SK-N-SH (cell line): ENCODE measurements at regions not wholly inside any gene's neighbourhood (a gene's known extent, or its start where the extent isn't known, plus 50 kb on each side); places are given as distances from the start of the nearest gene placed in this dataset.

Experiments used
- CTCF ChIA-PET: fragments of 300-600, 350-600 bp; formaldehyde crosslinking; extraction: SDS; loops from one replicate; lab custom pipeline; 2021; lab: Yijun Ruan, JAX
- POLR2A ChIA-PET: fragments of 350-600 bp; sonication (Branson Sonifier 250); formaldehyde crosslinking; extraction: SDS; loops from one replicate; lab custom pipeline; 2020; ENCODE audit warnings: antibody characterized with exemption, inconsistent platforms; lab: Yijun Ruan, JAX
- DNase-seq: peaks from one replicate; pipeline ENCODE4 v3.0.0; 2012
- H2AFZ ChIP-seq: fragments of 200-600 bp; sonication (generic); 2 replicates; pipeline ENCODE4 v1.8.1; 2016; ENCODE audit warnings: antibody characterized with exemption, mild to moderate bottlenecking, low read depth
- H3F3A ChIP-seq: fragments of 200-600 bp; sonication (generic); replicated peaks from 2 replicates; pipeline ENCODE3; 2016; ENCODE audit warnings: antibody characterized with exemption, mild to moderate bottlenecking; ENCODE audit not compliant: insufficient read depth
- H3K27ac ChIP-seq, 2 experiments: fragments of 200-500 bp in 1 of 2; fragments of 200-600 bp in 1 of 2; sonication (Bioruptor generic) in 1 of 2; sonication (generic), shearing (Covaris generic) in 1 of 2; 2 replicates each; pipeline versions ENCODE4 v1.5.1 to v1.6.1; 2014 to 2016; ENCODE audit warnings: low read depth in 2 of 2, inconsistent platforms in 1 of 2, low read length in 1 of 2, mild to moderate bottlenecking in 1 of 2, mixed read lengths in 1 of 2
- H3K27me3 ChIP-seq: fragments of 200-600 bp; sonication (generic), shearing (Covaris generic); 2 replicates; pipeline ENCODE4 v1.6.1; 2016; ENCODE audit warnings: mixed run types; ENCODE audit not compliant: insufficient read depth
- H3K36me3 ChIP-seq, 2 experiments: fragments of 200-500 bp in 1 of 2; fragments of 200-600 bp in 1 of 2; sonication (Bioruptor generic) in 1 of 2; sonication (generic) in 1 of 2; replicated peaks in 1 of 2; 2 replicates each; pipeline versions ENCODE3 to v1.5.1; 2014 to 2016; ENCODE audit warnings: low read length in 1 of 2, mild to moderate bottlenecking in 1 of 2; ENCODE audit not compliant: insufficient read depth in 2 of 2, control insufficient read depth in 1 of 2
- H3K4me1 ChIP-seq, 2 experiments: fragments of 200-500 bp in 1 of 2; fragments of 200-600 bp in 1 of 2; sonication (Bioruptor generic) in 1 of 2; sonication (generic), shearing (Covaris generic) in 1 of 2; 2 replicates each; pipeline versions ENCODE4 v1.5.1 to v1.6.1; 2014 to 2016; ENCODE audit warnings: low read depth in 1 of 2, low read length in 1 of 2, mixed run types in 1 of 2; ENCODE audit not compliant: insufficient read depth in 2 of 2, control insufficient read depth in 1 of 2
- H3K4me2 ChIP-seq: fragments of 200-600 bp; sonication (generic), shearing (Covaris generic); 2 replicates; pipeline ENCODE4 v1.6.1; 2017; ENCODE audit warnings: mixed run types
- H3K4me3 ChIP-seq, 2 experiments: fragments of 200-500 bp in 1 of 2; fragments of 200-600 bp in 1 of 2; sonication (Bioruptor generic) in 1 of 2; sonication (generic), shearing (Covaris generic) in 1 of 2; 2 replicates each; pipeline versions ENCODE4 v1.5.1 to v1.8.1; 2014 to 2016; ENCODE audit warnings: low read depth in 2 of 2, inconsistent platforms in 1 of 2, low read length in 1 of 2, mild to moderate bottlenecking in 1 of 2, mixed read lengths in 1 of 2, moderate library complexity in 1 of 2
- H3K79me2 ChIP-seq: fragments of 200-600 bp; sonication (generic); 2 replicates; pipeline ENCODE4 v1.8.1; 2017; ENCODE audit warnings: mild to moderate bottlenecking; ENCODE audit not compliant: insufficient read depth
- H3K9ac ChIP-seq: fragments of 200-600 bp; sonication (generic); 2 replicates; pipeline ENCODE4 v1.6.1; 2017; ENCODE audit warnings: mixed run types
- H3K9me2 ChIP-seq: fragments of 200-600 bp; sonication (generic); 2 replicates; pipeline ENCODE4 v1.6.1; 2017; ENCODE audit warnings: mixed run types
- H3K9me3 ChIP-seq: fragments of 200-600 bp; sonication (generic); 2 replicates; pipeline ENCODE4 v1.6.1; 2017; ENCODE audit warnings: mixed run types, mild to moderate bottlenecking, moderate library complexity
- H4K20me1 ChIP-seq: fragments of 200-600 bp; sonication (generic); 2 replicates; pipeline ENCODE4 v1.6.1; 2017; ENCODE audit warnings: mild to moderate bottlenecking, mixed run types; ENCODE audit not compliant: insufficient read depth
- CHD2 ChIP-seq: fragments of 150-350 bp; IDR thresholded peaks from 2 replicates; pipeline ENCODE4 v1.6.1; 2018; ENCODE audit warnings: low read length; ENCODE audit not compliant: partially characterized antibody
- ELF1 ChIP-seq: IDR thresholded peaks from 2 replicates; pipeline ENCODE4 v1.4.0; 2012
- FOSL2 ChIP-seq: IDR thresholded peaks from 2 replicates; pipeline ENCODE4 v1.4.0; 2012; ENCODE audit warnings: low read depth, mild to moderate bottlenecking, moderate library complexity, borderline replicate concordance
- FOXJ3 ChIP-seq: sonication (generic); formaldehyde crosslinking; IDR thresholded peaks from 2 replicates; pipeline ENCODE4 v1.5.1; 2020; ENCODE audit warnings: mild to moderate bottlenecking, missing genetic modification reagents
- FOXM1 ChIP-seq: IDR thresholded peaks from 2 replicates; pipeline ENCODE4 v1.4.0; 2012; ENCODE audit warnings: low read depth, mild to moderate bottlenecking
- GABPA ChIP-seq: IDR thresholded peaks from 2 replicates; pipeline ENCODE4 v1.4.0; 2012; ENCODE audit warnings: low read depth, mild to moderate bottlenecking
- GATA2 ChIP-seq: sonication (generic); formaldehyde crosslinking; IDR thresholded peaks from 2 replicates; pipeline ENCODE4 v1.5.0; 2020; ENCODE audit warnings: mild to moderate bottlenecking, missing genetic modification reagents
- MEF2A ChIP-seq: IDR thresholded peaks from 2 replicates; pipeline ENCODE4 v1.4.0; 2012; ENCODE audit warnings: low read depth, borderline replicate concordance
- MXI1 ChIP-seq: IDR thresholded peaks from 2 replicates; pipeline ENCODE4 v1.6.1; 2012; ENCODE audit warnings: mild to moderate bottlenecking, low read depth, low read length, improper control_type of control experiment
- RFX5 ChIP-seq: IDR thresholded peaks from 2 replicates; pipeline ENCODE4 v1.6.1; 2012; ENCODE audit warnings: mild to moderate bottlenecking, improper control_type of control experiment, low read length
- SIN3A ChIP-seq: IDR thresholded peaks from 2 replicates; pipeline ENCODE4 v1.6.1; 2012; ENCODE audit warnings: low read depth, mild to moderate bottlenecking, low read length, moderate library complexity, borderline replicate concordance
- SMC3 ChIP-seq: IDR thresholded peaks from 2 replicates; pipeline ENCODE4 v1.6.1; 2012; ENCODE audit warnings: low read depth, low read length, improper control_type of control experiment
- TCF12 ChIP-seq: IDR thresholded peaks from 2 replicates; pipeline ENCODE4 v1.4.0; 2012
- TEAD4 ChIP-seq: IDR thresholded peaks from 2 replicates; pipeline ENCODE4 v1.4.0; 2012; ENCODE audit warnings: mild to moderate bottlenecking, borderline replicate concordance; ENCODE audit not compliant: insufficient read depth
- YY1 ChIP-seq: IDR thresholded peaks from 2 replicates; pipeline ENCODE4 v1.4.0; 2012; ENCODE audit warnings: low read depth, mild to moderate bottlenecking
- WGBS: methylation state at CpG from one replicate; pipeline ENCODE4 v1.1.6; 2017; ENCODE audit warnings: low lambda C conversion rate; 5-methylcytosine and 5-hydroxymethylcytosine counted together
- TF ChIP-seq, protein P1 (sequence below): IDR thresholded peaks from 2 replicates; pipeline ENCODE4 v1.6.1; 2012; ENCODE audit warnings: mild to moderate bottlenecking, low read depth, low read length, moderate library complexity
- TF ChIP-seq, protein P2 (sequence below): IDR thresholded peaks from 2 replicates; pipeline ENCODE4 v1.4.0; 2012; ENCODE audit warnings: low read depth
- TF ChIP-seq, protein P3 (sequence below): IDR thresholded peaks from 2 replicates; pipeline ENCODE4 v1.4.0; 2012; ENCODE audit warnings: low read depth, borderline replicate concordance
- TF ChIP-seq, protein P4 (sequence below): fragments of 200-600 bp; sonication (generic); IDR thresholded peaks from 2 replicates; pipeline ENCODE4 v1.6.1; 2017; ENCODE audit warnings: antibody characterized with exemption, mild to moderate bottlenecking, moderate library complexity

DNA sequence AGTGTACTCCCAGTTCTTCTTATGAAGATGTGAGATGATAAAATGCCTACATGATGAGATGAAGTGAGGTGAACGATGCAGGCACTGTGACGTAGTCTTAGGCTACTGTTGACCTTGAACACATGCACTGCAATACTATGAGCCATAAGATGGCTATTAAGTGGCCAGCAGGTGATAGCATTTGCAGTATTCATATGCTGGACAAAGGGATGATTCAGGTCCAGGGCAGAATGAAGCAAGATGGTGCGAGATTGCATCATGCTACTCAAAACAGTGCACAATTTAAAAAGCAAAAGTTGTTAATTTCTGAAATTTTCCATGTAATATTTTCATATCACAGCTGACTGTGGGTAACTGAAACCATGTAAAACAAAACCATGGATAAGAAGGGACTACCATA is 781.4 kb downstream of the PCDH18 start:
- 41% methylated on average over 3 of the region's 3 CpGs for WGBS
- H2AFZ ChIP-seq: no peak overlapping the region
- H3K4me3 ChIP-seq: no peak overlapping the region
- TF ChIP-seq TCF12 (no peak), FOXM1 (no peak), SMC3 (no peak), YY1 (no peak), MEF2A (no peak), GATA2 (CRISPR knock-in tag) (no peak), MXI1 (no peak), GABPA (no peak), FOXJ3 (no peak), FOSL2 (no peak), RFX5 (no peak), ELF1 (no peak), SIN3A (no peak), TEAD4 (no peak), CHD2 (no peak)
- TF ChIP-seq, protein P1, sequence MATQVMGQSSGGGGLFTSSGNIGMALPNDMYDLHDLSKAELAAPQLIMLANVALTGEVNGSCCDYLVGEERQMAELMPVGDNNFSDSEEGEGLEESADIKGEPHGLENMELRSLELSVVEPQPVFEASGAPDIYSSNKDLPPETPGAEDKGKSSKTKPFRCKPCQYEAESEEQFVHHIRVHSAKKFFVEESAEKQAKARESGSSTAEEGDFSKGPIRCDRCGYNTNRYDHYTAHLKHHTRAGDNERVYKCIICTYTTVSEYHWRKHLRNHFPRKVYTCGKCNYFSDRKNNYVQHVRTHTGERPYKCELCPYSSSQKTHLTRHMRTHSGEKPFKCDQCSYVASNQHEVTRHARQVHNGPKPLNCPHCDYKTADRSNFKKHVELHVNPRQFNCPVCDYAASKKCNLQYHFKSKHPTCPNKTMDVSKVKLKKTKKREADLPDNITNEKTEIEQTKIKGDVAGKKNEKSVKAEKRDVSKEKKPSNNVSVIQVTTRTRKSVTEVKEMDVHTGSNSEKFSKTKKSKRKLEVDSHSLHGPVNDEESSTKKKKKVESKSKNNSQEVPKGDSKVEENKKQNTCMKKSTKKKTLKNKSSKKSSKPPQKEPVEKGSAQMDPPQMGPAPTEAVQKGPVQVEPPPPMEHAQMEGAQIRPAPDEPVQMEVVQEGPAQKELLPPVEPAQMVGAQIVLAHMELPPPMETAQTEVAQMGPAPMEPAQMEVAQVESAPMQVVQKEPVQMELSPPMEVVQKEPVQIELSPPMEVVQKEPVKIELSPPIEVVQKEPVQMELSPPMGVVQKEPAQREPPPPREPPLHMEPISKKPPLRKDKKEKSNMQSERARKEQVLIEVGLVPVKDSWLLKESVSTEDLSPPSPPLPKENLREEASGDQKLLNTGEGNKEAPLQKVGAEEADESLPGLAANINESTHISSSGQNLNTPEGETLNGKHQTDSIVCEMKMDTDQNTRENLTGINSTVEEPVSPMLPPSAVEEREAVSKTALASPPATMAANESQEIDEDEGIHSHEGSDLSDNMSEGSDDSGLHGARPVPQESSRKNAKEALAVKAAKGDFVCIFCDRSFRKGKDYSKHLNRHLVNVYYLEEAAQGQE: no peak
- TF ChIP-seq, protein P2, sequence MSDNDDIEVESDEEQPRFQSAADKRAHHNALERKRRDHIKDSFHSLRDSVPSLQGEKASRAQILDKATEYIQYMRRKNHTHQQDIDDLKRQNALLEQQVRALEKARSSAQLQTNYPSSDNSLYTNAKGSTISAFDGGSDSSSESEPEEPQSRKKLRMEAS: no peak
- TF ChIP-seq, protein P3, sequence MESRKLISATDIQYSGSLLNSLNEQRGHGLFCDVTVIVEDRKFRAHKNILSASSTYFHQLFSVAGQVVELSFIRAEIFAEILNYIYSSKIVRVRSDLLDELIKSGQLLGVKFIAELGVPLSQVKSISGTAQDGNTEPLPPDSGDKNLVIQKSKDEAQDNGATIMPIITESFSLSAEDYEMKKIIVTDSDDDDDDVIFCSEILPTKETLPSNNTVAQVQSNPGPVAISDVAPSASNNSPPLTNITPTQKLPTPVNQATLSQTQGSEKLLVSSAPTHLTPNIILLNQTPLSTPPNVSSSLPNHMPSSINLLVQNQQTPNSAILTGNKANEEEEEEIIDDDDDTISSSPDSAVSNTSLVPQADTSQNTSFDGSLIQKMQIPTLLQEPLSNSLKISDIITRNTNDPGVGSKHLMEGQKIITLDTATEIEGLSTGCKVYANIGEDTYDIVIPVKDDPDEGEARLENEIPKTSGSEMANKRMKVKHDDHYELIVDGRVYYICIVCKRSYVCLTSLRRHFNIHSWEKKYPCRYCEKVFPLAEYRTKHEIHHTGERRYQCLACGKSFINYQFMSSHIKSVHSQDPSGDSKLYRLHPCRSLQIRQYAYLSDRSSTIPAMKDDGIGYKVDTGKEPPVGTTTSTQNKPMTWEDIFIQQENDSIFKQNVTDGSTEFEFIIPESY: no peak
- TF ChIP-seq, protein P4, sequence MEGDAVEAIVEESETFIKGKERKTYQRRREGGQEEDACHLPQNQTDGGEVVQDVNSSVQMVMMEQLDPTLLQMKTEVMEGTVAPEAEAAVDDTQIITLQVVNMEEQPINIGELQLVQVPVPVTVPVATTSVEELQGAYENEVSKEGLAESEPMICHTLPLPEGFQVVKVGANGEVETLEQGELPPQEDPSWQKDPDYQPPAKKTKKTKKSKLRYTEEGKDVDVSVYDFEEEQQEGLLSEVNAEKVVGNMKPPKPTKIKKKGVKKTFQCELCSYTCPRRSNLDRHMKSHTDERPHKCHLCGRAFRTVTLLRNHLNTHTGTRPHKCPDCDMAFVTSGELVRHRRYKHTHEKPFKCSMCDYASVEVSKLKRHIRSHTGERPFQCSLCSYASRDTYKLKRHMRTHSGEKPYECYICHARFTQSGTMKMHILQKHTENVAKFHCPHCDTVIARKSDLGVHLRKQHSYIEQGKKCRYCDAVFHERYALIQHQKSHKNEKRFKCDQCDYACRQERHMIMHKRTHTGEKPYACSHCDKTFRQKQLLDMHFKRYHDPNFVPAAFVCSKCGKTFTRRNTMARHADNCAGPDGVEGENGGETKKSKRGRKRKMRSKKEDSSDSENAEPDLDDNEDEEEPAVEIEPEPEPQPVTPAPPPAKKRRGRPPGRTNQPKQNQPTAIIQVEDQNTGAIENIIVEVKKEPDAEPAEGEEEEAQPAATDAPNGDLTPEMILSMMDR: no peak
- H3K4me1 ChIP-seq: no peaks in the 10 kb centered on the region; a peak in 1 of 4 replicates
- H3K9me3 ChIP-seq: no peaks in the 10 kb centered on the region
- no peaks in the 10 kb centered on the region for H3F3A ChIP-seq
- H3K27ac ChIP-seq: no peak overlapping the region
- no peak for DNase-seq
- H3K27me3 ChIP-seq: no peaks in the 10 kb centered on the region
- H3K9me2 ChIP-seq: no peaks in the 10 kb centered on the region
- no peak overlapping the region for H3K9ac ChIP-seq
- POLR2A ChIA-PET: no interaction called here
- no peaks in the 10 kb centered on the region for H4K20me1 ChIP-seq
- no peak overlapping the region for H3K4me2 ChIP-seq
- CTCF ChIA-PET: no interaction called here
- no peaks in the 10 kb centered on the region for H3K79me2 ChIP-seq
- no peaks in the 10 kb centered on the region for H3K36me3 ChIP-seq
